Astrocyte (in vitro differentiated cells and primary cell): ENCODE measurements at regions not wholly inside any gene's neighbourhood (a gene's known extent, or its start where the extent isn't known, plus 50 kb on each side); places are given as distances from the start of the nearest gene placed in this dataset.

Experiments used
- EZH2 ChIP-seq: IDR thresholded peaks from 2 replicates; pipeline ENCODE4 v1.6.1; 2012; ENCODE audit warnings: mild to moderate bottlenecking, low read length, inconsistent platforms; ENCODE audit not compliant: insufficient read depth
- TF ChIP-seq, protein P1 (sequence below): IDR thresholded peaks from 2 replicates; pipeline ENCODE4 v1.5.1; 2011; ENCODE audit warnings: low read depth, mild to moderate bottlenecking, inconsistent platforms, low read length, moderate library complexity; ENCODE audit not compliant: insufficient read depth

DNA sequence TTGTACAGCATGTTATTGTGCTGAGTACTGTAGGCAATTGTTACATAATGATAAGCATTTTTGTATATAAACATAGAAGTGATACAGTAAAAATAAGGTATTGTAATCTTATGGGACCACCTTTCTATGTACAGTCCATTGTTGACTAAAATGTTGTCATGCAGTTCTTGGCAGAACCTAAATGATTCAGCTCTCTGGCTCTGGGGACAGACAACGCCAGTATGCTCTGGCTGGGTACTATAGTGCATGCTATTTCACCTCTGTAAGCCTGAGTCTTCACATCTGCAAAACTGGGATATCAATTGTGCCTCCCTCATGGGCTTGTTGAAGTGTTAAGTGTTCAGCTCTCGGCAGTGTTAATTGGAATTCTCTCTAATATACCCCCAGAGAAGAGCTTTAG is 674.3 kb downstream of the INHBA start:
- TF ChIP-seq, protein P1, sequence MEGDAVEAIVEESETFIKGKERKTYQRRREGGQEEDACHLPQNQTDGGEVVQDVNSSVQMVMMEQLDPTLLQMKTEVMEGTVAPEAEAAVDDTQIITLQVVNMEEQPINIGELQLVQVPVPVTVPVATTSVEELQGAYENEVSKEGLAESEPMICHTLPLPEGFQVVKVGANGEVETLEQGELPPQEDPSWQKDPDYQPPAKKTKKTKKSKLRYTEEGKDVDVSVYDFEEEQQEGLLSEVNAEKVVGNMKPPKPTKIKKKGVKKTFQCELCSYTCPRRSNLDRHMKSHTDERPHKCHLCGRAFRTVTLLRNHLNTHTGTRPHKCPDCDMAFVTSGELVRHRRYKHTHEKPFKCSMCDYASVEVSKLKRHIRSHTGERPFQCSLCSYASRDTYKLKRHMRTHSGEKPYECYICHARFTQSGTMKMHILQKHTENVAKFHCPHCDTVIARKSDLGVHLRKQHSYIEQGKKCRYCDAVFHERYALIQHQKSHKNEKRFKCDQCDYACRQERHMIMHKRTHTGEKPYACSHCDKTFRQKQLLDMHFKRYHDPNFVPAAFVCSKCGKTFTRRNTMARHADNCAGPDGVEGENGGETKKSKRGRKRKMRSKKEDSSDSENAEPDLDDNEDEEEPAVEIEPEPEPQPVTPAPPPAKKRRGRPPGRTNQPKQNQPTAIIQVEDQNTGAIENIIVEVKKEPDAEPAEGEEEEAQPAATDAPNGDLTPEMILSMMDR, result no peak
- no peak for TF ChIP-seq EZH2
